Stimulated activated CD8-positive, alpha-beta memory T cell treated with anti-CD3 and anti-CD28 coated beads, Interleukin-2, amount 100 ng/mL, for 1 hour (primary cell): ENCODE measurements at regions not wholly inside any gene's neighbourhood (a gene's known extent, or its start where the extent isn't known, plus 50 kb on each side); places are given as distances from the start of the nearest gene placed in this dataset.

Experiments used
- DNase-seq, 2 donors: peaks; one replicate each; pipeline ENCODE4 v3.0.0-alpha.2; 2020; ENCODE audit warnings: low read depth in 2 of 2

DNA sequence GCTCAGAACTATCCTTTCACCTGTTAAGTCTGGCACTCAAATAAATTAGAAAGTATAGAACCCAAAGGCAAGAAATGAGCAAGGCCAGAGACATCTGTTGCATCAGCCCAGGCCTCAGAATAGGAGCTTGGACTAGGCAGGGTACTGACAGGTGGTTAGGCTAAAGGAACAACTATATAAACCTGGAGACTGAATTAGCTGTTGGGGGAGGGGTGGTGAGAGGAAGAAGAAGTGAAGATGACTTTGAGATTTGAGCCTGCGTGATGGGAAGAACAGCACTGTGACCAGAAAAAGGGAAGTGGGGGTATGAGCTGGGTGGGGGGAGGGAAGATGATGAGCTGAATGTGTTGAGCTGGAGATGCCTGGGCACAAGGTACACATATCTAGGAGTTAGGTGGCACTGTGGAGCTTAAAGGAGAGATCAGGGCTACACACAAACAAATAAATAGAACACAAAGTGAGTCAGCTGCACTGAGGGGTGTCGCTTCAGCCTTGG, 244.7 kb downstream of the PTEN start:
- no peak for DNase-seq

DNA sequence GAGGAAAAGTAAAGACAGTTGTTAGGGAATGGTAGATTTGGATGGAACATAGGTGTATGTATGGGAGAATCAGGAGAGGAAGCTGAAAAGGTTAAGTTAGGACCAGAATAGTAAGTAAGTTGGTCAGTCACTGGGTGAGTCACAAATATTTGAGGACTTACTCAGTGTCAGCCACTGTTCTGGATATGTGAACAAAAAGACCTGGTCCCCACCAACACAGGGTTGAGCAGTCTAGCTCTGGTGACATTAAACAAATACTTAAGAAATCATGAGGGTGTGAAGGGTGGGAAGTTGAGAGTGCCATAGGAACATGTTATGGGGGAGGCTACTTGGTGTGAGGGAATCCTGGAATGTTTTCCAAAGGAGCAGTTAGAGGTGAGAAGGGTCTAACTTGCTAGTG, 246.9 kb downstream of the PTEN start:
- DNase-seq = no peak

- no peak for DNase-seq
Measured at GRCh38 chr10:88110822-88111221, 247.4 kb downstream of the PTEN start.

GRCh38 chr10:88111294-88111693, 247.9 kb downstream of the PTEN start:
- no peak for DNase-seq

DNA sequence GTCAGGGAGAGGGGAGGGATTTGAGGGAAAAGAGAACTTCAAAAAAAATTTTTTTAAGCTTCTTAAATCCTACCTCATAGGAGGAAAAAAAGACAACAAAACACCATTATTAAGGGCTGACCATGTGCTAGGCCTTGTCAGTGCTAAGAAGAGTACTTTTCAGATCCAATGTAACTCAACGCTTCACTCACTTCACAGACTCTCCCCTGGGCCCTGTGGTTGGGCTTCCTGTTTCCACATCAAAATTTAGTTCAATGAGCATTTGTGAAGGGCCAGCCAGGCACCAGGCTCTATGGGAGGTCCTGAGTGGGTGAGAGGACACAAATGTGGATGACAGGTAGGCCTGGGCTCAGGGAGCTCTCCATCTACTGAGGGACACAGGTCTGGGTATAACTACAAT, 249.8 kb downstream of the PTEN start:
- no peak for DNase-seq

- no peak for DNase-seq
Measured at GRCh38 chr10:88113657-88114272, 250.3 kb downstream of the PTEN start.

GRCh38 chr10:88114368-88114767, 250.9 kb downstream of the PTEN start:
- DNase-seq = no peak

- DNase-seq = no peak
Measured at GRCh38 chr10:88115407-88115806, 252.0 kb downstream of the PTEN start.

- DNase-seq = no peak
Measured at GRCh38 chr10:88115968-88116367, 252.5 kb downstream of the PTEN start.

DNA sequence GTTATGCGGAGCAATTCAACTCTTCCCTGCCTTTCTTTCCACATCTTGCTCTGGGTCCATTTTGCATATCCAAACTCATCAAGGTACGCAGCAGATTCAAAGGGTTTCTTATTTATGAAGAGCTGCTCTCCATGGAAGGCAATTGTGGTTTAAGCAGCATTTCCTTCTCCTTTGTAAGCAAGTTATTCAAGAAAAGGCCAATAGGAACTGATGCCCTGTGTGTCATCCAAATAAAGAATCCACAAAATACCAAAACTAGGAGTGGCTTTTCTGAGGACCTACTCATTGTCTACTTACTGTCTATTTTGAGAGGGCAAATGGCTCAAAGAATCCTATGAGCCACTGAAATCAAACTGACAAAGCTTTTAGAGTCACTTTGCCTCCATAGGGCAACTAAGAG, 253.1 kb downstream of the PTEN start:
- DNase-seq = no peak

DNA sequence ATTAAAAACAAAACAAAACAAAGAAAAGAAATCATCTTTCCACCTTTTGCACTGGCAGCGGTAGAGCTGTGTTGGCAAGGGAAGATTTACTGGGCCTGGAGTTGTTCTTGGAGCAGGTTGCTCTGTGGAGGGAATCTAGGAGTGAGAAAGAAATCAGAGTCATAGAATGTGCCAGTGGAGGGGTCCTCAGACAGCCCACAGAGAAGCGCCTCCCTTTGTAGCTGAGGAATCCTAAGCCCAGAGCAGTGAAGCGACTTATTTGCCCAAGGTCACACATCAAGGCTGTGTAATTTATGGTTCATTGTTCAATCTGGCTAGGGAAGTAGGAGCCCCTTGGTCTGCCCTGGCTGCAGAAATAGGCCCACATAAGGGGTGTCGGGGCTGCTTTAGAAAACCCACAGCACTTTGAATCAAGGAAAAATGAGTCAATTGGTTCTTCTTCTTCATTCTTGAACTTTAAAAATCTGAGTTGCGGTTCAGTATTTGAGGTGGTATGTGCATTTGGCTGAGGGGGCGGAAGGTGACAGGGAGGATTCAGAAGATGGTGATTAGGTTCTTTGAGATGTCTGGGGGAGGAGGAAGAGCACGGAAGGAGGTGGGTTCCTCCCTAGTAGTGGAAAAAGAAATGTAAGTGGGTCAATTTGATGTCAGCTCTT, 253.7 kb downstream of the PTEN start:
- DNase-seq = no peak

GRCh38 chr10:88117869-88118632, 254.6 kb downstream of the PTEN start:
- no peak for DNase-seq

- DNase-seq = no peak
Measured at GRCh38 chr10:88118729-88119128, 255.3 kb downstream of the PTEN start.

GRCh38 chr10:88119160-88119559, 255.7 kb downstream of the PTEN start:
- DNase-seq = no peak

DNA sequence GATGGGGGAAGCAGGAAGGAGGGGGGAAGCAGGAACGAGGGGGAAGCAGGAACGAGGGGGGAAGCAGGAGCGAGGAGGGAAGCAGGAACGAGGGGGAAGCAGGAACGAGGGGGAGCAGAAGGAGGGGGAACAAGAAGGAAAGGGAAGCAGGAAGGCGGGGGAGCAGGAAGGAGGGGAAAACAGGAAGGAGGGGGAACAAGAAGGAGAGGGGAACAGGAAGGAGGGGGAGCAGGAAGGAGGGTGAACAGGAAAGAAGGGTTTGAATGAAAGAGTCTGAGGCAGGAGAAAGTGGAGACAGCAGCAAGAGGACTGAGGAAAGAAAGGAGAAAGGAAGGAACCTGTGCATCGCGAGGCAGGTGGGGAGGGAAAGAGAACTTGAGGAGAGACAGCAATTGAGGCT, 256.6 kb downstream of the PTEN start:
- no peak for DNase-seq

DNA sequence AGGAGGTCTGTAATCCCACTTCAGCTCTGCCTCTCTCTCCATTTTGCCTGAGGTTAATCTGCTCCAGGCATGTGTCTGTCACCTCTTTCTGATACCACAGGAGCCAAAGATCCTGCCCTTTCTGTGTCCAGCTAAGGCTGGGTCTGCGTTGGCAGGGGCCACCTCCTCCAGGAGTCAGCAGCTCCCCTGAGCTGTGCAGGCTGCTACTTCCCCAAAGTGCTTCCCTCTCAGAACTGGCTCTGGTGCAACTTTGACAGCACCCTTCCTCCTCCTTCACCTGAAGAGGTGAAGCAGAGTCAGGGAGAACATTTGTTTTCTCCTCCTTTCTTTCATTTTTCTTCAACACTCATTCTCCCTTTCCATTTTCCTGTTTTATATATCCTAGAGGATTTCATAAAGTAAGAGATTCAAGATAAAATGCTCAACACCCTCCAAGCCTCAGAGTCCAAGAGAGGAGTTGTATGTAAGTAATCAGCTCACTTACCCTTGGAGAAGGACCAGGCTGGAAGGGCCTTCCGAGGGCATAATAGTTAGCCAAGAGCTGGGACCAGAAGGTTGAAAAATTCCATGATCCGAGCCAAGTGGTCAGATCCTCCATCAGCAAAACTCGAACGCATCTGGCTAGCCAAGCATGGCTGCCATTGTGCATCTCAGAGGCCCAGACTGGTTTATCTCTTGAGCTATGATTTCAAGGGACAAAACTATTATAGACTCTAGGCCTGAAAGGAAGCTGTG, 257.3 kb downstream of the PTEN start:
- DNase-seq = no peak

- no peak for DNase-seq
Measured at GRCh38 chr10:88121361-88121760, 257.9 kb downstream of the PTEN start.

GRCh38 chr10:88122145-88122544, 258.7 kb downstream of the PTEN start:
- DNase-seq = no peak

DNA sequence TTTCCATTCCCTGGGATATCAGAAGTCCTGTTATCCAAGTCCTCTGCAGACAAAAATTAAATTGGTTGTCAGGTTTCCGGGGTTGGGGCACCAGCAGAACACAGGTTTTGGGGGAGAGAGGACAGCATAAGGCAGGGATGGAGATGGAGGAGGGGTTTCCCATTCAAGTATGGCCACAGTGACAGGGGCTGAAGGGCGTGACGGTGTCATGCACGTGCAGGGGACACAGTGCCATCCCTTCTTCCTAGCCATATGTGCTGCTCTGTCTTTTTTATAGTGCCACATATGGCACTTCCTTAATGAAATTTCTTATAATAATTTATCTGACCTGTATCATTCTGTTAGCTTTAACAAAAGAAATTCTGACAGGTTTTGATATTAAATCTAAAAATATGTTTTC, 259.2 kb downstream of the PTEN start:
- no peak for DNase-seq

DNA sequence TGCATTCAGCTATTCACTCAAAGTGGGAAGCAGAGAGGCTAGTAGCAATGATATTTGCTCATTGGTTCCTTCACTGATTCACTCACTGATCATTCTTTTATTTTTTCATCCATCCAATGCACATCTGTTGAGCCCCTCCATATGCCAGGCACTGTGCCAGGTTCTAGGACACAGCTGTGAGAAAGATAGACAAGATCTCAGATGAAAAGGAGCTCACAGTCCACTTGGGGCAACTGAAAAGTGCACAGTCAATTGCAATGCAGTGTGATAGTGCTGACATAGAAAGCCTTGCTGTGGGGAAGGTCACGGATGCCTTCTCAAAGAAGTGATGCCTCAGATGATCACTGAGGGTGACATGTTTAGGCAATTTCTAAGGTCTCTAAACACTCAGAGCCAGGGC, 262.3 kb downstream of the PTEN start:
- no peak for DNase-seq

DNA sequence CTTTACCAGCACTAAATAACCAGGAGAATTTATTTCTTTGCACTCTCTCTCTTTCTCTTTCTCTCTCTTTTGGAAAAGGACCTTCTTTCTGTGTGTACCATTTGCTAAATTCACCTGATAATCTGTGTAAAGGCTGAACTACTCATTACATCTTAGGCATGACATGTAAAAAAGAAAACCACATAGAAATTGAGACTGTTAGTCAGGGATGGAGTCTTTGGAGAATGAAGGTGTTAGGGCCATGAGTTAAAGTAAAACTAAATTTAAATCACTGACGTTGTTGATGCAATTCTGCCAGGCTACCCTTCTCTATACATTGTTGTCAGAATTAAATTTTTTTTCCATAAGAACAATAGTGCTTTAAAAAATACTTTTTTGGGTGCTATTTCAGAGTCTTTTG, 263.3 kb downstream of the PTEN start:
- DNase-seq = no peak

- DNase-seq = no peak
Measured at GRCh38 chr10:88127269-88127668, 263.8 kb downstream of the PTEN start.
